ENCODE measurements at regions not wholly inside any gene's neighbourhood (a gene's known extent, or its start where the extent isn't known, plus 50 kb on each side); places are given as distances from the start of the nearest gene placed in this dataset.

DNA sequence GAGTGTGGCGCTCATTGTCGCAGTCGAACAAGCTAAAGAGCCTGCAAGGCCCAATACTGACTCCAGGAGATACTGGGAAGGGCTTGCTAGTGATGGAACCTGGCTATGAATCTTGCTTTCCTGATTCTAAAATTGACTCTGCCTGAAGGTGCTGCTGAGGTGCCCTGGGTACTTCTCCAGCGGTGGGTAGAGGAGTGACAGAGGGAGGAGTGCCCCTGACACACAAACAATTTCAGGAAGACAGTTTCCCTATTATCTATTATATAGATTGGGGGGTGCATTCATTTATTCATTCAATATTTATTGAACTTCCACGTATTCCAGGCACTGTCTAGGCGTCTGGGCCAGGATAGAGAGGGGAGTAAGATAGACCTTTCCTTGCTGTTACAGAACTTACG is 339.2 kb upstream of the GATB start:
- TF ChIP-seq, protein P1, sequence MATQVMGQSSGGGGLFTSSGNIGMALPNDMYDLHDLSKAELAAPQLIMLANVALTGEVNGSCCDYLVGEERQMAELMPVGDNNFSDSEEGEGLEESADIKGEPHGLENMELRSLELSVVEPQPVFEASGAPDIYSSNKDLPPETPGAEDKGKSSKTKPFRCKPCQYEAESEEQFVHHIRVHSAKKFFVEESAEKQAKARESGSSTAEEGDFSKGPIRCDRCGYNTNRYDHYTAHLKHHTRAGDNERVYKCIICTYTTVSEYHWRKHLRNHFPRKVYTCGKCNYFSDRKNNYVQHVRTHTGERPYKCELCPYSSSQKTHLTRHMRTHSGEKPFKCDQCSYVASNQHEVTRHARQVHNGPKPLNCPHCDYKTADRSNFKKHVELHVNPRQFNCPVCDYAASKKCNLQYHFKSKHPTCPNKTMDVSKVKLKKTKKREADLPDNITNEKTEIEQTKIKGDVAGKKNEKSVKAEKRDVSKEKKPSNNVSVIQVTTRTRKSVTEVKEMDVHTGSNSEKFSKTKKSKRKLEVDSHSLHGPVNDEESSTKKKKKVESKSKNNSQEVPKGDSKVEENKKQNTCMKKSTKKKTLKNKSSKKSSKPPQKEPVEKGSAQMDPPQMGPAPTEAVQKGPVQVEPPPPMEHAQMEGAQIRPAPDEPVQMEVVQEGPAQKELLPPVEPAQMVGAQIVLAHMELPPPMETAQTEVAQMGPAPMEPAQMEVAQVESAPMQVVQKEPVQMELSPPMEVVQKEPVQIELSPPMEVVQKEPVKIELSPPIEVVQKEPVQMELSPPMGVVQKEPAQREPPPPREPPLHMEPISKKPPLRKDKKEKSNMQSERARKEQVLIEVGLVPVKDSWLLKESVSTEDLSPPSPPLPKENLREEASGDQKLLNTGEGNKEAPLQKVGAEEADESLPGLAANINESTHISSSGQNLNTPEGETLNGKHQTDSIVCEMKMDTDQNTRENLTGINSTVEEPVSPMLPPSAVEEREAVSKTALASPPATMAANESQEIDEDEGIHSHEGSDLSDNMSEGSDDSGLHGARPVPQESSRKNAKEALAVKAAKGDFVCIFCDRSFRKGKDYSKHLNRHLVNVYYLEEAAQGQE (IDR thresholded peaks at IDR 0.05; ENCODE audit: insufficient read depth in 1 of 2, low read depth in 2 of 2, low read length in 2 of 2), result no peak
- TF ChIP-seq POLR2AphosphoS5 (IDR thresholded peaks at IDR 0.05; ENCODE audit: low read depth, low read length), result no peak
- no peak for TF ChIP-seq SIN3A (IDR thresholded peaks at IDR 0.05; ENCODE audit: borderline replicate concordance, insufficient read depth, low read length)

Data from PFSK-1 (cell line).